GM10248 (cell line): ENCODE measurements at regions not wholly inside any gene's neighbourhood (a gene's known extent, or its start where the extent isn't known, plus 50 kb on each side); places are given as distances from the start of the nearest gene placed in this dataset.

Experiments
- CTCF ChIA-PET: fragments of 300-600 bp; sonication (Branson Sonifier 250); formaldehyde crosslinking; extraction: SDS; loops from one replicate; lab custom pipeline; 2021; ENCODE audit warnings: antibody characterized with exemption; lab: Yijun Ruan, JAX
- POLR2A ChIA-PET: fragments of 350-650 bp; sonication (Branson Sonifier 250); formaldehyde crosslinking; extraction: SDS; loops from one replicate; lab custom pipeline; 2020; ENCODE audit warnings: antibody characterized with exemption; lab: Yijun Ruan, JAX
- DNase-seq: peaks from one replicate; pipeline ENCODE4 v3.0.0; 2012; ENCODE audit errors: extremely low spot score
- TF ChIP-seq, protein P1 (sequence below): IDR thresholded peaks from 2 replicates; pipeline ENCODE4 v1.5.1; 2012; ENCODE audit warnings: mild to moderate bottlenecking, low read depth; ENCODE audit errors: extremely low read depth, missing control alignments, control extremely low read depth

DNA sequence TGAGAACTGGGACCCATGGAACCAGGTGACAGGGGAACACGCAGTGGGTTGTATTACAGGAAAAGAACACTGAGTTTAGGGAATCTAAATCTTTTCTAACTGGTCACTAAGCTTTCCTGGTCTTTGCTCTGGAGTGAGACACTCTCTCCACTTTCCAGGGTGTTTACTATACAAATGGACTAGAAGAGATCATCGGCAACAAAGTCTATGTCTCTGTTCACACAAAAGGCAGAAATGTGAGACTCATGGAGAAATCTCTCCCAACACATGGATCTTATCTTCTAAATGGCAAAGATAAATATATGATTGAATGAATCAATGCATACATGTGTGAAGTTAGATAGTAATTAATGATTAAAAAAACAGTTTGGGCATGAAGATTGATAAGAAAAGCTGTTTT, 101.6 kb upstream of the DPT start:
- CTCF ChIA-PET: interaction anchor here (0.7 to 1.0 kb wide), 2 partner anchors 14 to 68 kb away, joined by 3 to 4 read pairs; no protein-coding TSS in a partner anchor
- TF ChIP-seq, protein P1, sequence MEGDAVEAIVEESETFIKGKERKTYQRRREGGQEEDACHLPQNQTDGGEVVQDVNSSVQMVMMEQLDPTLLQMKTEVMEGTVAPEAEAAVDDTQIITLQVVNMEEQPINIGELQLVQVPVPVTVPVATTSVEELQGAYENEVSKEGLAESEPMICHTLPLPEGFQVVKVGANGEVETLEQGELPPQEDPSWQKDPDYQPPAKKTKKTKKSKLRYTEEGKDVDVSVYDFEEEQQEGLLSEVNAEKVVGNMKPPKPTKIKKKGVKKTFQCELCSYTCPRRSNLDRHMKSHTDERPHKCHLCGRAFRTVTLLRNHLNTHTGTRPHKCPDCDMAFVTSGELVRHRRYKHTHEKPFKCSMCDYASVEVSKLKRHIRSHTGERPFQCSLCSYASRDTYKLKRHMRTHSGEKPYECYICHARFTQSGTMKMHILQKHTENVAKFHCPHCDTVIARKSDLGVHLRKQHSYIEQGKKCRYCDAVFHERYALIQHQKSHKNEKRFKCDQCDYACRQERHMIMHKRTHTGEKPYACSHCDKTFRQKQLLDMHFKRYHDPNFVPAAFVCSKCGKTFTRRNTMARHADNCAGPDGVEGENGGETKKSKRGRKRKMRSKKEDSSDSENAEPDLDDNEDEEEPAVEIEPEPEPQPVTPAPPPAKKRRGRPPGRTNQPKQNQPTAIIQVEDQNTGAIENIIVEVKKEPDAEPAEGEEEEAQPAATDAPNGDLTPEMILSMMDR: no peak
- no peak for DNase-seq
- POLR2A ChIA-PET: no interaction called here

DNA sequence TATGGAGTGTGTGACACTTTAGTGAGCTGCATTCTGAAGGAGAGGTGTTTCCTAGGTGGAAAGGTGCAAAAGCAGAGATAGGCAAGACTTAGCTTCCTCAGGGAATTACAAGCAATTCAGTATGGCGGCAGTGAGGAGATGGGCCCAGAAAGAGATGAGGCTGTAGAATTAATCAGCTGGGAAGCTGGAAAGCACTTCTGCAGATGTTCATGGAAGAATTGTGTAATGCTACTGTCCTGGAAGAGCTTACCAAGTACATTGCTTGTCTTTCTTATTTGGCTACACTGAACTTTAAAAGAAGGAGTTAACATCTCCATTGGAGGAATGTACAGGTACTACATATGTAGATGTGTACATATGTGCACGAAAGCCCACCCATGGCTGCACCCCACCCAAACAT, 103.7 kb upstream of the DPT start:
- ChIA-PET POLR2A (no interaction called here), CTCF (no interaction called here)

DNA sequence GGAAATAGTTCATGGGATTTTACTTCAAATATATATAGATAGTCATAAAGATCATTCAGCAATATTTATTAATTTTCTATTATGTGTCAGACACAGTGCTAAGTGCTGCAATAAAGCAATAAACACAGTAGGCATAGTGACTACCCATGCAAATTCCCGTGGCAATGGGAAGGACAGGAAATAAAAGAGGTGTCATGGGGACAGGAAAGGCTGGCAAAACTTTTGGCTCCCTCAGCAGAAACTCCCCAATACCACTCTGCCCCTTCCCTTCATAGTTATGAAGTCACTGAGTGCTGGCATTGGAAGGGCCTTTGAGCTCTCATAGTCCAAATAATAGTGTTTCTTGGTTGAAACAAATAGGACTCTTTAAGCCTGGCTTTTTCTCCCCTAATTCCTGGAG, 104.4 kb upstream of the DPT start:
- DNase-seq: no peak
- TF ChIP-seq, protein P1: no peak
- POLR2A ChIA-PET: no interaction called here
- CTCF ChIA-PET: interaction anchor here (1.2 to 1.5 kb wide), 3 partner anchors 8 to 13 kb away, joined by 4 to 5 read pairs (median 5); no protein-coding TSS in a partner anchor

More for the DNA sequence above, 103.7 kb upstream of the DPT start:
- DNase-seq: no peak
- TF ChIP-seq, protein P1: no peak

DNA sequence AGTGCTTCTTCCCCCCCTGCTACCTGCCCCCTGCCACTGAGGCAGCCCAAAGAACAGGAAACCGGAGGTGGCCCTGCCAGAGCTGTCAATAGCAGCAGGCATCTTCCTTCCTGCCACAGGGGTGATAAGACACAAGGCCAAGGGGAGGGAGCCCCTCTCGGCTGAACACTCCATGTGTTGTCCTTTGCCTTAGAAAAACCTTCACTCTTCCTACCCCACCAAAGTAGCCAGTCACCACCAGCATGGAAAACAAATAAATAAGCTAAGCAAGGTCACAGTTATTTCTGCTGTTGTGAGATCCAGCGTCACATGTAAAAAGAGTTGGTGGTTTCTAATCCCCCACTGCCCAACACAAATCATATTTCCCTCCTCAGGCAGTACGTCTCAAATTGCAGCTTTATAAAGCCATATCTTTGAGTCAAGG, 104.8 kb upstream of the DPT start:
- CTCF ChIA-PET: interaction anchor here (1.2 to 1.5 kb wide), 3 partner anchors 8 to 14 kb away, joined by 4 to 5 read pairs (median 5); no protein-coding TSS in a partner anchor
- POLR2A ChIA-PET: no interaction called here
- TF ChIP-seq, protein P1: no peak
- no peak for DNase-seq

DNA sequence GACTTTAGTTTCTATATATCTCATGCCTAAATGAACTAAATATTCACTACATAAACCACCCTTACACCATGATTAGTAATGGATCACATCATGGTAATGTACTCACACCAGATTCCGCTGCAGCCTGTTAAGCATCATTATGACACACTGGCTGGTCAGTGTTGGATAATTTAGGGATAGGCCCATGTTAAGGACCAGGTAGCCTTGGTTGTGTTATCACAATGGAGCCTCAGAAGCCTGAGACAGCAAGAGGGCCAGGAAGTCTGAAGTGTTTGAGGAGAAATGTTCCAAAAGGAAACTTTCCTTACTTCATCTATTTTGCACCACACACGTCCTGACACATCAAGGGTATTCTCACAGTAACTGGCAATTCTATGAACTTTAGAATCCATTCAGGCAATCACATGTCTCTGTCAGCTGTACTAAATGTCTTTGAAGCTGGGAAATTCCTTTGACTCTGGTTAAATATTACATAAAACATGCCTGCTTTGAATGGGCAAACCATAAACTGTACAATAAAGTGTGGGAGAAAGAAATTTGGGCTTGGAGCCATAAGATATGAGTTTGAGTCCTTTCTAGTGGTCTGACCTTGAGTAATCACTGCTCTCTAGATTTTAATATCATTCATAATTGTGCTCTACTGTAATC, 105.3 kb upstream of the DPT start:
- TF ChIP-seq, protein P1: no peak
- ChIA-PET CTCF (interaction anchor here (1.2 to 1.5 kb wide), 3 partner anchors 7 to 14 kb away, joined by 4 to 5 read pairs (median 5); no protein-coding TSS in a partner anchor), POLR2A (no interaction called here)
- DNase-seq: no peak

DNA sequence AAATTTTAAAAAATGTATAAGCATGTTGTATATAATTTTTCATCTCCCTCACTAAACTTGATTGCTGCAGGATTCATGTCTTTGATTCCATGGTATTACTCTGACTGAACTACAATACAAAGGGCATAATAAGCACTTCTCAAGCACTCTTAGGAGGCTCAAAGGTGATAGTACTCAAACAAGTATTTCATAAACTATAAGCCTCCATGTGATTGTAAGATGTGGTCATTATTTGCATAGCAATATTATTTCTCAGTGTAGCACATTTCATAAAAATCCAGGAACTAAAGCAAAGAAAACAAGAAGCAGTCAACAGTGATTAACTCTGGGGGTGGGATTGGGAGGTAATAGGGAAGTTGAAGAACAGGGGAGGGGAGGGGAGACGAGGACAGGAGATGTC, 106.2 kb upstream of the DPT start:
- ChIA-PET POLR2A (no interaction called here), CTCF (interaction anchor here (1.3 kb wide), 1 partner anchor 10 kb away, joined by 3 read pairs; no protein-coding TSS in a partner anchor)
- DNase-seq: no peak

More for the DNA sequence above, 106.2 kb upstream of the DPT start:
- TF ChIP-seq, protein P1: no peak
